BE2C (cell line): ENCODE measurements at regions not wholly inside any gene's neighbourhood (a gene's known extent, or its start where the extent isn't known, plus 50 kb on each side); places are given as distances from the start of the nearest gene placed in this dataset.

Experiments used
- DNase-seq: peaks from one replicate; pipeline ENCODE4 v3.0.0-alpha.2; 2020
- H3K27me3 ChIP-seq: fragments of 250-450 bp; sonication (Bioruptor Pico); 2 replicates; pipeline ENCODE4 v1.5.1; 2020; ENCODE audit warnings: mild to moderate bottlenecking
- H3K36me3 ChIP-seq: fragments of 250-450 bp; sonication (Bioruptor Pico); 2 replicates; pipeline ENCODE4 v1.5.1; 2020; ENCODE audit warnings: mild to moderate bottlenecking
- H3K4me1 ChIP-seq: fragments of 250-450 bp; sonication (Bioruptor Pico); 2 replicates; pipeline ENCODE4 v1.5.1; 2020
- H3K4me3 ChIP-seq: 2 replicates; pipeline ENCODE4 v1.5.1; 2011; ENCODE audit warnings: low read depth, low read length
- H3K9me3 ChIP-seq: fragments of 250-450 bp; sonication (Bioruptor Pico); 2 replicates; pipeline ENCODE4 v1.5.1; 2020
- TF ChIP-seq, protein P1 (sequence below): IDR thresholded peaks from 2 replicates; pipeline ENCODE4 v1.5.1; 2012; ENCODE audit warnings: mild to moderate bottlenecking, low read depth, low read length

DNA sequence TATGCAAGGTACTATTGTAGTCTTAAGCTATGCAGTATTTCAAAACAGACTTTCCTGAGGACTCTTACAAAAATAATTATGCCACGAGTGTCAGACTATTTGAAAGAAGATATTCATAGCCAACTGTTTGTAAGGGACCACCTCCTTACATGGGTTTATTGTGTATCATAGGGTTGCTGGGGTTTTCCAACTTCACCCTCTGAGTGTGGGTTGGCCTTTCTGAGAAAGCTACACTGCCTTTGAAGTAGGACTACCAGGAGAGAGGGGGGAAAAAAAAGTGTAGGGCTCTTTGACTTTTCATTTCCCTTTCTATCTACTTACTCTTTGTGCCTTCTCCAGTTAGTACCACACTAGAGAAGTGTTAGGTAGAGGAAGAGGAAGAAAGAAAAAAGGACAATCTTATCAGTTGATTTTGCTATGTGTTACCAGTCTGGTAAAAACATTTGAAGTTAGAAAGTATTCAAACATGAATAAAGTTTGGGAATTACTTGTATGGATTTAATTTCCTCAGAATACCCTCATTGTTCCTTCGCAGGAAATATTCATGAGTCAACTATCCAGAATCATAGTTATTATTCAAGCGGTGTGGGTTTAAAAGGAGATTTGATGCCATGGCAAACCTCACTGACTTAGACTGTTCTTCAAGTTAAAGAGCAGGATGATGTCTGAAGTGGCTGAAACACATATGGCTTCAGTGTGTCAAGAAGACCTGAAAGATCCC, 329.3 kb upstream of the THBS1 start:
- no peaks in the 10 kb centered on the region for H3K36me3 ChIP-seq
- TF ChIP-seq, protein P1, sequence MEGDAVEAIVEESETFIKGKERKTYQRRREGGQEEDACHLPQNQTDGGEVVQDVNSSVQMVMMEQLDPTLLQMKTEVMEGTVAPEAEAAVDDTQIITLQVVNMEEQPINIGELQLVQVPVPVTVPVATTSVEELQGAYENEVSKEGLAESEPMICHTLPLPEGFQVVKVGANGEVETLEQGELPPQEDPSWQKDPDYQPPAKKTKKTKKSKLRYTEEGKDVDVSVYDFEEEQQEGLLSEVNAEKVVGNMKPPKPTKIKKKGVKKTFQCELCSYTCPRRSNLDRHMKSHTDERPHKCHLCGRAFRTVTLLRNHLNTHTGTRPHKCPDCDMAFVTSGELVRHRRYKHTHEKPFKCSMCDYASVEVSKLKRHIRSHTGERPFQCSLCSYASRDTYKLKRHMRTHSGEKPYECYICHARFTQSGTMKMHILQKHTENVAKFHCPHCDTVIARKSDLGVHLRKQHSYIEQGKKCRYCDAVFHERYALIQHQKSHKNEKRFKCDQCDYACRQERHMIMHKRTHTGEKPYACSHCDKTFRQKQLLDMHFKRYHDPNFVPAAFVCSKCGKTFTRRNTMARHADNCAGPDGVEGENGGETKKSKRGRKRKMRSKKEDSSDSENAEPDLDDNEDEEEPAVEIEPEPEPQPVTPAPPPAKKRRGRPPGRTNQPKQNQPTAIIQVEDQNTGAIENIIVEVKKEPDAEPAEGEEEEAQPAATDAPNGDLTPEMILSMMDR, result no peak
- peaks cover 12% of the 10 kb centered on the region for H3K27me3 ChIP-seq
- H3K9me3 ChIP-seq, result no peaks in the 10 kb centered on the region
- no peak for DNase-seq
- H3K4me1 ChIP-seq, result no peaks in the 10 kb centered on the region
- no peak overlapping the region for H3K4me3 ChIP-seq

DNA sequence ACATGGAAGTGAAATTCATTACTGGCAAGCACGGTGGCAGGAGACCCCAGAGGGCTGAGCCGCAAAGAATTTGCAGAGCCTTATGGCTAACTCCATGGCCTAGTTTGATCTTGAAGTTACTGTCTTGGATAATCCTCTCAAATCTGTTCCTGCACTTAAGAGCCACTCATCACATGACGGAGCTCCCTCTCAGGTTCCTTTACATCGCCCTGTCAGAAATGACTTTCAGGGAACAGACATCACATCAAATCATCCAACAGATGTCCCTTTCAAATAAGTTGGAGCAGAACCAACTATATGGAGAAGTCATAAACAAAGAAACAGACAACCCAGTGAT, 328.8 kb upstream of the THBS1 start:
- no peaks in the 10 kb centered on the region for H3K36me3 ChIP-seq
- H3K9me3 ChIP-seq, result no peaks in the 10 kb centered on the region
- DNase-seq, result no peak
- TF ChIP-seq, protein P1, result no peak
- no peaks in the 10 kb centered on the region for H3K4me1 ChIP-seq
- H3K4me3 ChIP-seq, result no peak overlapping the region
- peaks cover 12% of the 10 kb centered on the region for H3K27me3 ChIP-seq

DNA sequence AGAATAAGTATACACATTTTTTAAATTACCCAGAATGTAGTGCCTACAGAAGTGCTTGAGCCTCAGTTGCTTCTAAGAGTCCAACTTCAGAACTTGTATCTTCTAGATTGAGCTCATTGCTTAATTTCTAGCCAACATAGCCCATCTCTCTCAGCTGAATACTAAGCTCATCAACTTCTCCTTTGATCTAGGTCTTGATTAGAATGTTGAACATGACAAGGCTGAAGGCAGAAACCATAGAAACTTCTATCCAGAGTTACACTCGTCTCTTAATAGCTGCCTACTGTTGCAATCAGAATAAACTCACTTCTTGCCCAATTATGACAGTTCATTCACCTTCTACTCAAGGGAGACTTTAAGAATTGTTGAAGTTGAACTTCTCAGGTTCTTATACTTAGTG, 327.3 kb upstream of the THBS1 start:
- no peak for DNase-seq
- TF ChIP-seq, protein P1, result no peak
- H3K9me3 ChIP-seq, result no peaks in the 10 kb centered on the region
- no peaks in the 10 kb centered on the region for H3K4me1 ChIP-seq
- H3K4me3 ChIP-seq, result no peak overlapping the region
- no peaks in the 10 kb centered on the region for H3K36me3 ChIP-seq
- peaks cover 5% of the 10 kb centered on the region for H3K27me3 ChIP-seq

DNA sequence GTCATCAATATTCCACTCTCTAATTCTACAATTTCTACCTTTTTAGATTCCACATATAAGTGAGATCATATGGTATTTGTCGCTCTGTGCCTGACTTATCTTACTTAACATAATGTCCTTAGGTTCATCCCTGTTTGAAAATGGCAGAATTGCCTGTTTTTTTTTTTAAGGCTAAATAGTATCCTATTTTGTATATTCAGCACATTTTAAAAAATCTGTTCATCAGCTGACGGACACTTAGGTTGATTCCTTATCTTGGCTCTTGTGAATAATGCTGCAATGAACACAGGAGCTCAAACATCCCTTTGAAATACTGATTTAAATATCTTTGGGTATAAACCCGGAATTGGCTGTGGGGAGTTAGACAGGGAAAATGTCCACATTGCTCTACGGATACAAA, 326.7 kb upstream of the THBS1 start:
- no peak for DNase-seq
- TF ChIP-seq, protein P1, result no peak
- no peaks in the 10 kb centered on the region for H3K36me3 ChIP-seq
- H3K27me3 ChIP-seq, result peaks cover 4% of the 10 kb centered on the region
- no peaks in the 10 kb centered on the region for H3K4me1 ChIP-seq
- no peak overlapping the region for H3K4me3 ChIP-seq
- H3K9me3 ChIP-seq, result no peaks in the 10 kb centered on the region

DNA sequence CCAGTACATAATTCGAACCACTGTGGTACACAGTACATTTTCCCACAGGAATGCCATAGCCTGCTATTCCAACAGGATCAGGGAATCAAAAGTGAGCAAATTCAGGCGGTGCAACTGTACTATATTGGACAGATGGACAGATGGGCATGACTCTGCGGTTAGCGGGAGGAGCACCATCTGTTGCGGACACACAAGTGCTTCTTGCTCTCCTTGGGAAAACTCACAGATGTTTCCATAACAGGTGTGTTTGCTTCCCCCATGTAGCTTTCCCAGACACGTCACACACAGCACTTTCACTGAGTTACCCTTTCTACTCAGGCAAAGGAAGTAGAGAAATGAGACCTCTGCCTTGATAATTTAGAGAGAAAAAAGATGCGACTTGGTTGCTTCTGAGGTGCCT, 325.1 kb upstream of the THBS1 start:
- Histone ChIP-seq H3K4me1 (no peaks in the 10 kb centered on the region), H3K27me3 (no peaks in the 10 kb centered on the region; the same call in 1 of the 2 replicates), H3K4me3 (no peak overlapping the region), H3K9me3 (no peaks in the 10 kb centered on the region), H3K36me3 (no peaks in the 10 kb centered on the region)
- TF ChIP-seq, protein P1, result no peak
- DNase-seq, result no peak

DNA sequence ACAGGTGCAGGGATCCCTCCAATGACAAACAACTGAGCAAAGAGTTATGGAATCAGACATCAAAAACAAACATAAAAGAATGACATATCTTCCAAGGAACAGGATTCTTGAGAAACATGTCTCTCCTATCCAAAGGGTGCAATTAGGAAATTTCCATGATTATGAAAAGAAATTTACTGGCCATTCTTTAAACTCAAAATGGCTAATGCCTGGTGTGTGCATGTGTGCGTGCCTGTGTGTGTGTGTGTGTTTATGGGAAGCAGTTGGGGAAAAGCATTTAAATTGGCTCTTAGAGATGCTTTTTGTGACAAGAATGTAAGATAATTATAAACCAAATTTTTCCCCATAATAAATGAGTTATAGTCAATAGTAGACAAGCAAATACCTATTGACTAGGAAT, 320.5 kb upstream of the THBS1 start:
- no peaks in the 10 kb centered on the region for H3K9me3 ChIP-seq
- H3K4me3 ChIP-seq, result no peak overlapping the region
- no peak for DNase-seq
- H3K36me3 ChIP-seq, result no peaks in the 10 kb centered on the region
- TF ChIP-seq, protein P1, result no peak
- H3K4me1 ChIP-seq, result no peaks in the 10 kb centered on the region
- H3K27me3 ChIP-seq, result no peaks in the 10 kb centered on the region
